A549 (cell line): ENCODE measurements at regions not wholly inside any gene's neighbourhood (a gene's known extent, or its start where the extent isn't known, plus 50 kb on each side); places are given as distances from the start of the nearest gene placed in this dataset.

Source experiments
- ATAC-seq, 2 experiments: fragments of 200-7000 bp in 1 of 2; fragments of >200 bp in 1 of 2; cut with Nextera tagmentation in 1 of 2; cut with Tn5 transposase in 1 of 2; 3 replicates each; pipeline versions ENCODE4 v1.8.0 to v1.9.1; 2018 to 2020; ENCODE audit warnings: mild to moderate bottlenecking in 1 of 2, moderate library complexity in 1 of 2
- CTCF ChIA-PET: fragments of 300-600 bp; sonication (Branson Sonifier 250); formaldehyde crosslinking; extraction: SDS; loops from one replicate; lab custom pipeline; 2021; ENCODE audit warnings: antibody characterized with exemption, inconsistent platforms; lab: Yijun Ruan, JAX
- POLR2A ChIA-PET: fragments of 350-600 bp; formaldehyde crosslinking; extraction: SDS; loops from one replicate; lab custom pipeline; 2021; ENCODE audit warnings: antibody characterized with exemption, inconsistent platforms; lab: Yijun Ruan, JAX
- DNase-seq, 2 experiments: peaks; one replicate each; pipeline versions ENCODE4 v3.0.0 to v3.0.0-alpha.2; 2011 to 2016; ENCODE audit warnings: low read depth in 1 of 2, low spot score in 1 of 2
- FAIRE-seq: peaks from 2 replicates; lab custom pipeline; 2011; peaks lifted over from hg19 to GRCh38; lab: Jason Lieb, UNC
- H3K27ac ChIP-seq, 2 experiments: fragments of >200 bp; sonication (Bioruptor Twin); formaldehyde crosslinking; 3 replicates each; pipeline ENCODE4 v1.5.1; 2016 to 2017
- H3K4me1 ChIP-seq: fragments of >200 bp; sonication (Bioruptor Twin); formaldehyde crosslinking; 3 replicates; pipeline ENCODE4 v1.6.1; 2016
- H3K4me2 ChIP-seq: fragments of >200 bp; sonication (Bioruptor Twin); formaldehyde crosslinking; 3 replicates; pipeline ENCODE4 v1.6.1; 2016
- H3K4me3 ChIP-seq: fragments of >200 bp; sonication (Bioruptor Twin); formaldehyde crosslinking; 3 replicates; pipeline ENCODE4 v1.5.1; 2016
- H3K9me3 ChIP-seq: fragments of >200 bp; sonication (Bioruptor Twin); formaldehyde crosslinking; 3 replicates; pipeline ENCODE4 v1.6.1; 2016
- ATOH8 ChIP-seq: fragments of 250-450 bp; sonication (Bioruptor Pico); IDR thresholded peaks from 2 replicates; pipeline ENCODE4 v1.5.0; 2020; ENCODE audit warnings: low read depth, mild to moderate bottlenecking, moderate library complexity
- BCL3 ChIP-seq: fragments of >200 bp; sonication (Bioruptor Twin); formaldehyde crosslinking; IDR thresholded peaks from 3 replicates; pipeline ENCODE4 v1.6.1; 2016
- CBX8 ChIP-seq: fragments of 200-600 bp; sonication (generic); IDR thresholded peaks from 2 replicates; pipeline ENCODE4 v1.6.1; 2016
- CHD4 ChIP-seq: fragments of 200-600 bp; sonication (generic); IDR thresholded peaks from 2 replicates; pipeline ENCODE4 v1.6.1; 2016; ENCODE audit warnings: antibody characterized with exemption, mild to moderate bottlenecking, borderline replicate concordance
- CTCF ChIP-seq: fragments of >200 bp; sonication (Bioruptor Twin); formaldehyde crosslinking; IDR thresholded peaks from 3 replicates; pipeline ENCODE4 v1.5.1; 2016
- E2F6 ChIP-seq: IDR thresholded peaks from 2 replicates; pipeline ENCODE4 v1.6.1; 2012; ENCODE audit warnings: low read depth, borderline replicate concordance
- EHF ChIP-seq: fragments of 250-450 bp; sonication (Bioruptor Pico); IDR thresholded peaks from 2 replicates; pipeline ENCODE4 v1.5.0; 2020; ENCODE audit warnings: mild to moderate bottlenecking
- ESRRA ChIP-seq: fragments of 150-350 bp; IDR thresholded peaks from 2 replicates; pipeline ENCODE4 v1.6.1; 2014; ENCODE audit warnings: mild to moderate bottlenecking, low read length, borderline replicate concordance
- HDAC2 ChIP-seq: fragments of 200-600 bp; sonication (generic); IDR thresholded peaks from 2 replicates; pipeline ENCODE4 v1.6.1; 2016
- HES2 ChIP-seq: fragments of >200 bp; sonication (Bioruptor Twin); formaldehyde crosslinking; IDR thresholded peaks from 2 replicates; pipeline ENCODE4 v1.6.1; 2016
- HOXB5 ChIP-seq: fragments of 250-450 bp; sonication (Bioruptor Pico); IDR thresholded peaks from 2 replicates; pipeline ENCODE4 v1.5.0; 2020; ENCODE audit warnings: mild to moderate bottlenecking, moderate library complexity
- JUN ChIP-seq, 2 experiments: fragments of >200 bp; sonication (Bioruptor Twin); formaldehyde crosslinking; IDR thresholded peaks; 2 replicates in 1 of 2; 3 replicates in 1 of 2; pipeline ENCODE4 v1.6.1; 2016 to 2017
- JUNB ChIP-seq: fragments of >200 bp; sonication (Bioruptor Twin); formaldehyde crosslinking; IDR thresholded peaks from 2 replicates; pipeline ENCODE4 v1.6.1; 2016
- MAFK ChIP-seq: fragments of 450-650 bp; IDR thresholded peaks from 2 replicates; pipeline ENCODE4 v1.6.1; 2014; ENCODE audit not compliant: partially characterized antibody
- NFE2L2 ChIP-seq: fragments of 150-350 bp; conservative IDR thresholded peaks from 2 replicates; pipeline ENCODE4 v1.6.1; 2014; ENCODE audit warnings: low read length
- NPAS2 ChIP-seq: fragments of 250-450 bp; sonication (Bioruptor Pico); IDR thresholded peaks from 2 replicates; pipeline ENCODE4 v1.8.0; 2022; ENCODE audit warnings: mild to moderate bottlenecking, moderate library complexity, borderline replicate concordance
- NR3C1 ChIP-seq: fragments of >200 bp; sonication (Bioruptor Twin); formaldehyde crosslinking; IDR thresholded peaks from 3 replicates; pipeline ENCODE4 v1.6.1; 2017
- PHF8 ChIP-seq: fragments of 200-600 bp; sonication (generic); IDR thresholded peaks from 2 replicates; pipeline ENCODE4 v1.6.1; 2016; ENCODE audit warnings: low read depth, mild to moderate bottlenecking, antibody characterized with exemption, moderate library complexity, borderline replicate concordance
- RAD21 ChIP-seq, 2 experiments: fragments of >200 bp in 1 of 2; sonication (Bioruptor Twin) in 1 of 2; formaldehyde crosslinking in 1 of 2; IDR thresholded peaks in 1 of 2; conservative IDR thresholded peaks in 1 of 2; 2 replicates in 1 of 2; 3 replicates in 1 of 2; pipeline ENCODE4 v1.6.1; 2012 to 2018; ENCODE audit warnings: inconsistent platforms in 1 of 2
- RARB ChIP-seq: fragments of 250-450 bp; sonication (Bioruptor Pico); IDR thresholded peaks from 2 replicates; pipeline ENCODE4 v1.8.0; 2021; ENCODE audit warnings: mild to moderate bottlenecking, moderate library complexity
- SMC3 ChIP-seq: fragments of >200 bp; sonication (Bioruptor Twin); formaldehyde crosslinking; IDR thresholded peaks from 3 replicates; pipeline ENCODE4 v1.6.1; 2018; ENCODE audit warnings: inconsistent platforms
- SREBF2 ChIP-seq: fragments of 450-650 bp; IDR thresholded peaks from 2 replicates; pipeline ENCODE4 v1.6.1; 2014; ENCODE audit warnings: mild to moderate bottlenecking, moderate library complexity
- USF2 ChIP-seq: fragments of 450-650 bp; IDR thresholded peaks from 2 replicates; pipeline ENCODE4 v1.6.1; 2014; ENCODE audit warnings: antibody characterized with exemption
- ZC3H11A ChIP-seq: fragments of 450-650 bp; IDR thresholded peaks from 2 replicates; pipeline ENCODE4 v1.6.1; 2014; ENCODE audit warnings: antibody characterized with exemption, mild to moderate bottlenecking
- ZNF302 ChIP-seq: fragments of 250-450 bp; sonication (Bioruptor Pico); IDR thresholded peaks from 2 replicates; pipeline ENCODE4 v1.9.0; 2021; ENCODE audit warnings: inconsistent platforms, mild to moderate bottlenecking, moderate library complexity
- ZSCAN20 ChIP-seq: fragments of 250-450 bp; sonication (Bioruptor Pico); IDR thresholded peaks from 2 replicates; pipeline ENCODE4 v1.8.0; 2022; ENCODE audit warnings: mild to moderate bottlenecking, moderate library complexity
- WGBS: methylation state at CpG from one replicate; pipeline ENCODE4 v1.1.6; 2017; ENCODE audit errors: missing lambda C conversion rate; 5-methylcytosine and 5-hydroxymethylcytosine counted together

- H3K4me2 ChIP-seq = no peak overlapping the region
- H3K27ac ChIP-seq = no peak overlapping the region
- ChIA-PET CTCF (no interaction called here), POLR2A (no interaction called here)
- DNase-seq (no peak), FAIRE-seq (no peak), ATAC-seq (no peak)
- no peak for TF ChIP-seq SREBF2
- TF ChIP-seq HES2 = no peak
- TF ChIP-seq HOXB5 (CRISPR knock-in tag) = no peak
- no peak for TF ChIP-seq JUNB
- no peak for TF ChIP-seq NFE2L2
- TF ChIP-seq E2F6 = no peak
- no peak for TF ChIP-seq ZC3H11A
- no peak for TF ChIP-seq USF2
- no peak for TF ChIP-seq ESRRA
- TF ChIP-seq ATOH8 (CRISPR knock-in tag) = no peak
- no peak for TF ChIP-seq NPAS2 (CRISPR knock-in tag)
- no peak for TF ChIP-seq ZNF302 (CRISPR knock-in tag)
- TF ChIP-seq MAFK = no peak
- TF ChIP-seq BCL3 = no peak
- no peak for TF ChIP-seq CBX8
- TF ChIP-seq CTCF = no peak
- no peak for TF ChIP-seq ZSCAN20
- TF ChIP-seq CHD4 = no peak
- TF ChIP-seq PHF8 = no peak
- WGBS = 50% methylated on average over 3 of the region's 3 CpGs
- no peaks in the 10 kb centered on the region for H3K9me3 ChIP-seq
- no peaks in the 10 kb centered on the region for H3K4me1 ChIP-seq
- no peak overlapping the region for H3K4me3 ChIP-seq
Measured at GRCh38 chr4:38454284-38454683, 209.7 kb upstream of the KLF3 start.

GRCh38 chr4:38455092-38455862 is 208.7 kb upstream of the KLF3 start:
- DNase-seq (no peak), FAIRE-seq (no peak), ATAC-seq (no peak)
- ChIA-PET CTCF (no interaction called here), POLR2A (no interaction called here)
- TF ChIP-seq EHF (CRISPR knock-in tag) = no peak
- TF ChIP-seq HOXB5 (CRISPR knock-in tag) = no peak
- no peak for TF ChIP-seq HDAC2
- TF ChIP-seq RAD21 (conservative IDR thresholded peaks at IDR 0.05 in 1 of 2, IDR thresholded peaks at IDR 0.05 in 1 of 2) = no peak
- TF ChIP-seq JUN (IDR thresholded peaks at IDR 0.05) = no peak
- no peak for TF ChIP-seq NR3C1
- TF ChIP-seq SMC3 = no peak
- TF ChIP-seq RARB (CRISPR knock-in tag) = no peak
- no peak for TF ChIP-seq SREBF2
- no peak for TF ChIP-seq ESRRA
- TF ChIP-seq NPAS2 (CRISPR knock-in tag) = no peak
- TF ChIP-seq ATOH8 (CRISPR knock-in tag) = no peak
- H3K4me3 ChIP-seq = no peak overlapping the region
- H3K9me3 ChIP-seq = no peaks in the 10 kb centered on the region
- H3K4me1 ChIP-seq = no peaks in the 10 kb centered on the region
- H3K27ac ChIP-seq = no peak overlapping the region
- WGBS = 47% methylated on average over 7 of the region's 7 CpGs
- H3K4me2 ChIP-seq = no peak overlapping the region
